HepG2 (cell line): ENCODE measurements at regions not wholly inside any gene's neighbourhood (a gene's known extent, or its start where the extent isn't known, plus 50 kb on each side); places are given as distances from the start of the nearest gene placed in this dataset.

Experiments used
- ATAC-seq: fragments of 200-7000 bp; cut with Tn5 transposase; 3 replicates; pipeline ENCODE4 v1.9.1; 2020; ENCODE audit warnings: mild to moderate bottlenecking, moderate library complexity
- BruUV-seq: library from RNA; stranded (reverse); fragments of 400-500 nt; replicated peaks from 2 replicates; lab custom pipeline; 2021; lab: Mats Ljungman, UMichigan
- CTCF ChIA-PET: fragments of 300-600 bp; formaldehyde crosslinking; extraction: SDS; loops from one replicate; lab custom pipeline; 2021; ENCODE audit warnings: low total read pairs, inconsistent platforms, low intra/inter-chr PET ratio; lab: Yijun Ruan, JAX
- POLR2A ChIA-PET: fragments of 350-600 bp; sonication (Branson Sonifier 250); formaldehyde crosslinking; loops from one replicate; lab custom pipeline; 2020; ENCODE audit warnings: antibody characterized with exemption, inconsistent platforms; lab: Yijun Ruan, JAX
- DNase-seq: peaks from one replicate; pipeline ENCODE4 v3.0.0-alpha.2; 2015; ENCODE audit warnings: low spot score
- FAIRE-seq: peaks from 3 replicates; lab custom pipeline; 2011; peaks lifted over from hg19 to GRCh38; lab: Jason Lieb, UNC
- H2AFZ ChIP-seq: one replicate; pipeline ENCODE4 v1.6.1; 2011; ENCODE audit warnings: low read length, inconsistent platforms
- H3K27ac ChIP-seq: fragments of 300-600 bp; 3 replicates; pipeline ENCODE4 v1.8.0; 2011; ENCODE audit warnings: mixed run types, mild to moderate bottlenecking, mixed read lengths, low read length, inconsistent platforms; ENCODE audit not compliant: insufficient read depth; ENCODE audit errors: extremely low read length
- H3K27me3 ChIP-seq, 2 experiments: fragments of 200-600 bp in 1 of 2; 2 replicates in 1 of 2; 3 replicates in 1 of 2; pipeline versions ENCODE4 v1.6.0 to v1.8.0; 2011; ENCODE audit warnings: low read length in 2 of 2, mild to moderate bottlenecking in 2 of 2, moderate library complexity in 2 of 2, inconsistent platforms in 1 of 2; ENCODE audit not compliant: insufficient read depth in 2 of 2, control insufficient read depth in 1 of 2
- H3K36me3 ChIP-seq, 2 experiments: fragments of 200-600 bp in 1 of 2; replicated peaks in 1 of 2; 2 replicates in 1 of 2; 3 replicates in 1 of 2; pipeline versions ENCODE4 v1.5.1 to v1.8.0; 2011; ENCODE audit warnings: low read length in 2 of 2, inconsistent platforms in 1 of 2; ENCODE audit not compliant: insufficient read depth in 2 of 2, control insufficient read depth in 1 of 2
- H3K4me1 ChIP-seq: 2 replicates; pipeline ENCODE4 v1.5.1; 2012; ENCODE audit warnings: low read length, inconsistent platforms; ENCODE audit not compliant: insufficient read depth
- H3K4me2 ChIP-seq: 2 replicates; pipeline ENCODE4 v1.6.0; 2011; ENCODE audit warnings: low read depth, low read length, inconsistent platforms
- H3K4me3 ChIP-seq, 3 experiments: fragments of 200-600 bp in 1 of 3; sonication (generic), shearing (Covaris generic) in 1 of 3; replicated peaks in 1 of 3; 2 replicates each; pipeline ENCODE4 v1.5.1; 2011 to 2016; ENCODE audit warnings: low read length in 3 of 3, inconsistent platforms in 2 of 3, low read depth in 2 of 3, mild to moderate bottlenecking in 2 of 3, control low read depth in 1 of 3, mixed read lengths in 1 of 3; ENCODE audit not compliant: insufficient read depth in 1 of 3
- H3K79me2 ChIP-seq: one replicate; pipeline ENCODE4 v1.6.1; 2011; ENCODE audit warnings: low read length, inconsistent platforms; ENCODE audit not compliant: insufficient read depth
- H3K9ac ChIP-seq: 2 replicates; pipeline ENCODE4 v1.6.0; 2011; ENCODE audit warnings: mild to moderate bottlenecking, low read depth, low read length, inconsistent platforms; ENCODE audit not compliant: insufficient read depth
- H3K9me3 ChIP-seq: 2 replicates; pipeline ENCODE4 v1.5.1; 2012; ENCODE audit warnings: mild to moderate bottlenecking, low read length
- H4K20me1 ChIP-seq: 2 replicates; pipeline ENCODE4 v1.6.0; 2011; ENCODE audit warnings: inconsistent platforms, mild to moderate bottlenecking, low read length, moderate library complexity; ENCODE audit not compliant: insufficient read depth
- ATF7 ChIP-seq, 2 experiments: fragments of 450-650 bp in 1 of 2; sonication (generic) in 1 of 2; formaldehyde crosslinking in 1 of 2; IDR thresholded peaks; 2 replicates each; pipeline versions ENCODE4 v1.4.0 to v1.6.1; 2016 to 2020; ENCODE audit warnings: antibody characterized with exemption in 1 of 2, mild to moderate bottlenecking in 1 of 2, missing genetic modification reagents in 1 of 2
- GZF1 ChIP-seq: sonication (generic); formaldehyde crosslinking; IDR thresholded peaks from 2 replicates; pipeline ENCODE4 v1.5.1; 2020; ENCODE audit warnings: mild to moderate bottlenecking, missing genetic modification reagents
- KDM6A ChIP-seq: IDR thresholded peaks from 2 replicates; pipeline ENCODE4 v1.6.1; 2016; ENCODE audit warnings: low read depth
- SPEN ChIP-seq: sonication (generic); formaldehyde crosslinking; IDR thresholded peaks from 2 replicates; pipeline ENCODE4 v1.5.1; 2020; ENCODE audit warnings: low read depth, mild to moderate bottlenecking, missing genetic modification reagents
- TCF7L2 ChIP-seq: IDR thresholded peaks from 2 replicates; pipeline ENCODE4 v1.6.1; 2011; ENCODE audit warnings: mild to moderate bottlenecking, low read depth, low read length, moderate library complexity
- U2AF2 ChIP-seq: fragments of 200-400 bp; formaldehyde crosslinking; IDR thresholded peaks from 2 replicates; pipeline ENCODE4 v1.6.1; 2017; ENCODE audit warnings: low read depth, mild to moderate bottlenecking, low read length
- ZNF614 ChIP-seq: IDR thresholded peaks from 2 replicates; pipeline ENCODE4 v1.6.1; 2018; ENCODE audit warnings: missing biosample characterization, missing genetic modification reagents, inconsistent platforms, borderline replicate concordance
- in situ Hi-C: cut with HindIII; loops from 2 replicates; pipeline ENCODE4 v1.10.0; 2017; ENCODE audit warnings: low pct_unique_long_range_greater_than_20kb; ENCODE audit not compliant: extremely low pct_ligation_motif_present
- intact Hi-C: fragments of 100-400 bp; cut with micrococcal nuclease; formaldehyde crosslinking; loops from one replicate; pipeline ENCODE4 v1.10.0; 2022; ENCODE audit not compliant: unreplicated experiment
- TF ChIP-seq, protein P1 (sequence below): IDR thresholded peaks from 2 replicates; pipeline ENCODE4 v1.6.1; 2016; ENCODE audit warnings: low read depth
- TF ChIP-seq, protein P2 (sequence below): sonication (generic); formaldehyde crosslinking; IDR thresholded peaks from 2 replicates; pipeline ENCODE4 v1.8.0; 2022; ENCODE audit warnings: missing genetic modification reagents, mild to moderate bottlenecking, borderline replicate concordance

DNA sequence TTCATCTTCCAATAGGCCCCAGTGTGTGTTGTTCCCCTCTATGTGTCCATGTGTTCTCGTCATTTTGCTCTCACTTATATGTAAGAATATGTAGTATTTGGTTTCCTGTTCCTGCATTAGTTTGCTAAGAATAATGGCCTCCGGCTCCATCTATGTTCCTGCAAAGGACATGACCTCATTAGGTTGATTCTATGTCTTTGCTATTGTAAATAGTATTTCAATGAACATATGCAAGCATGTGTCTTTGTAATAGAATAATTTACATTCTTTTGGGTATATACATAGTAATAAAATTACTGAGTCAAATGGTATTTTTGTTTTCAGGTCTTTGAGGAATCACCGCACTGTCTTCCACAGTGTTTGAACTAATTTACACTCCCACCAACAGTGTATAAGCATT is 202.9 kb upstream of the KIRREL3 start (continued):
- TF ChIP-seq, protein P1, sequence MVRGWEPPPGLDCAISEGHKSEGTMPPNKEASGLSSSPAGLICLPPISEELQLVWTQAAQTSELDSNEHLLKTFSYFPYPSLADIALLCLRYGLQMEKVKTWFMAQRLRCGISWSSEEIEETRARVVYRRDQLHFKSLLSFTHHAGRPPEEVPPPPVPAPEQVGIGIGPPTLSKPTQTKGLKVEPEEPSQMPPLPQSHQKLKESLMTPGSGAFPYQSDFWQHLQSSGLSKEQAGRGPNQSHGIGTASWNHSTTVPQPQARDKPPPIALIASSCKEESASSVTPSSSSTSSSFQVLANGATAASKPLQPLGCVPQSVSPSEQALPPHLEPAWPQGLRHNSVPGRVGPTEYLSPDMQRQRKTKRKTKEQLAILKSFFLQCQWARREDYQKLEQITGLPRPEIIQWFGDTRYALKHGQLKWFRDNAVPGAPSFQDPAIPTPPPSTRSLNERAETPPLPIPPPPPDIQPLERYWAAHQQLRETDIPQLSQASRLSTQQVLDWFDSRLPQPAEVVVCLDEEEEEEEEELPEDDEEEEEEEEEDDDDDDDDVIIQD (CRISPR knock-in tag): no peak
- TF ChIP-seq SPEN (CRISPR knock-in tag): no peak
- no peak for TF ChIP-seq KDM6A (CRISPR knock-in tag)
- no peak for TF ChIP-seq U2AF2
- no peak for TF ChIP-seq ZNF614 (CRISPR knock-in tag)
- no peak for TF ChIP-seq TCF7L2

DNA sequence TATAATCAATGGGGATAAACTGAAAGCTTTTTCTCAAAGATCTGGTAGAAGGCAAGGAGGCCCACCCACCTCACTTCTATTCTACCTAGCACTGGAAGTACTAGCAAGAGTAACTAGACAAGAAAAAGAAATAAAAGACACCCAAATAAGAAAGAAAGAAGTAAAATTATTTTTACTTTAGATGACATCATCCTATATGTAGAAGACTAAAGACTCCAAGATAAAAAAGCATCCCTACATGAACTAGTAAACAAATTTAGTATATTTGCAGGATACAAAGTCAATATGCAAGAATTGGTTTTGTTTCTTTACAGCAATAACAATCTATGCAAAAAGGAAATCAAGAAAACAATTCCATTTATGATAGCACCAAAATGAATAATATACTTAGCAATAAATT is 201.5 kb upstream of the KIRREL3 start:
- Histone ChIP-seq H3K36me3 (no peaks in the 10 kb centered on the region), H2AFZ (no peak overlapping the region), H3K9me3 (peaks cover 49% of the 10 kb centered on the region), H4K20me1 (no peaks in the 10 kb centered on the region)
- in situ Hi-C loops: no loop called here
- TF ChIP-seq, protein P2, sequence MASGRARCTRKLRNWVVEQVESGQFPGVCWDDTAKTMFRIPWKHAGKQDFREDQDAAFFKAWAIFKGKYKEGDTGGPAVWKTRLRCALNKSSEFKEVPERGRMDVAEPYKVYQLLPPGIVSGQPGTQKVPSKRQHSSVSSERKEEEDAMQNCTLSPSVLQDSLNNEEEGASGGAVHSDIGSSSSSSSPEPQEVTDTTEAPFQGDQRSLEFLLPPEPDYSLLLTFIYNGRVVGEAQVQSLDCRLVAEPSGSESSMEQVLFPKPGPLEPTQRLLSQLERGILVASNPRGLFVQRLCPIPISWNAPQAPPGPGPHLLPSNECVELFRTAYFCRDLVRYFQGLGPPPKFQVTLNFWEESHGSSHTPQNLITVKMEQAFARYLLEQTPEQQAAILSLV (CRISPR knock-in tag): no peak
- peak; percentile 91 for TF ChIP-seq ATF7 (IDR thresholded peaks at IDR 0.05)
- no peak for TF ChIP-seq ATF7 (CRISPR knock-in tag; IDR thresholded peaks at IDR 0.05)
- no peak for TF ChIP-seq GZF1
- TF ChIP-seq, all 625 proteins: peak for 1
- FAIRE-seq (no peak), DNase-seq (no peak), ATAC-seq (no peak)
- no peaks in the 10 kb centered on the region for H3K4me1 ChIP-seq
- intact Hi-C loops: no loop called here
- no peaks in the 10 kb centered on the region for H3K79me2 ChIP-seq
- H3K4me2 ChIP-seq: no peak overlapping the region
- H3K9ac ChIP-seq: no peak overlapping the region
- no peak overlapping the region for H3K4me3 ChIP-seq
- H3K27me3 ChIP-seq: no peaks in the 10 kb centered on the region
- ChIA-PET POLR2A (no interaction called here), CTCF (no interaction called here)
- no peak overlapping the region for H3K27ac ChIP-seq
- no TSS peak for BruUV-seq
